GM21528 (cell line): ENCODE measurements at regions not wholly inside any gene's neighbourhood (a gene's known extent, or its start where the extent isn't known, plus 50 kb on each side); places are given as distances from the start of the nearest gene placed in this dataset.
"Not testable (repeated sequence)": the region's sequence is repeated elsewhere in the genome, so short reads cannot be mapped to it uniquely, and the experiment has no call there.

Experiments used
- ATAC-seq: cut with Tn5 transposase; IDR thresholded peaks from one replicate; pipeline ENCODE4 v1.9.1; 2021; ENCODE audit warnings: mild to moderate bottlenecking, moderate library complexity; ENCODE audit not compliant: unreplicated experiment, low FRiP score

DNA sequence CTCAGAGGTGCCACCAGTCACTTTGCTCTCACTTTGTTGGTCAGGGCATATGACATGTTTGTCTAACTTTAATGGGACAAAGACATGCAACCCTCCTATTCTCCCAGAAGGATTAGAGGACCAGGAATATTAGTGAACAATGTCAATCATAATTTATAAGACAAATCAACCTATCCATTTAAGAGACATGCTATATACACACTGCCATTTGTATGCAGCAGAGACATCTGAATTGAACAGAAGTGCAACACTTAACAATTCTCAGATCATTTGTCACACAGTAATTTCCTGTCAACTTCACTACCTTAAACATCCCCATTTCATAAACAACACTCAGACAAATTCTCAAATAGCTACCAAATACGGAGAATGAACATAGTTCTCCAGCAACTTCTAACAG is 273.6 kb upstream of the RGMB start:
- ATAC-seq, result no peak

DNA sequence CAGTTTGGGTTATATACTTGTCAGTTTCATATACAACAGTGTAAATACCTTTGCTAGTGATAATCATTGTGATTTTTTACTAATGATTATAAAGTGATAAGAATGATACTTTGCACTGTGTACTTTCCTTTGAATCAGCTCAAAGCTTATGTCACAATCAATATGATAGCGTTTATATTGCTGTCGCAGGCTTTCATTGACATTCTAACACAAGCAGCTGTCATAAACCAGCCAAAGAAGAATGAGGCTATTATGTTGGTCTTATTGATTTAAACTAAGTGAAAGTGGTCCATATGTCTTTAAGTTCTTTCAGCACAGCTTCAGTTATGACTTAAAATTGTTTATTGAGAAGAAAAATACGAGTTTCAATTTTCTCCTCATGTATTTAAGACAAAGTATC is 272.7 kb upstream of the RGMB start:
- ATAC-seq, result no peak

DNA sequence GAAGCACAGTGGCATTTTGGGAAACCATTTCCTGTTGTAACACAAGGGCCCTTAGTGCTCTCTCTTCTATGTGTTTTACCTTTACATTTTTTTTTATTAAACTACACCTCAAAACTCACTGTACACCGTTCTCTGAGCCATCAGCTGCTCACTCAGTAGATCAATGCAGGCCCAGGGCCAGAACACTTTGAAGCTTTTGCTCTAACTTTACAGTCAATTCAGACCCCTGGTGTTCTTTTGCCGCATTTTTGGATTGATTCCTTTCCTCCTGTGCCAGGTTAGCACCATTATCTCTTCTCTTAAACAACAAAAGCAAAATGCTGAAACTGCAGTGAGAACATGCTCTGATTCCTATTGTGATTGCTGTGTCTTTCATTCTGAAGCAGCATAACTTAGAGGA is 269.8 kb upstream of the RGMB start:
- no peak for ATAC-seq

DNA sequence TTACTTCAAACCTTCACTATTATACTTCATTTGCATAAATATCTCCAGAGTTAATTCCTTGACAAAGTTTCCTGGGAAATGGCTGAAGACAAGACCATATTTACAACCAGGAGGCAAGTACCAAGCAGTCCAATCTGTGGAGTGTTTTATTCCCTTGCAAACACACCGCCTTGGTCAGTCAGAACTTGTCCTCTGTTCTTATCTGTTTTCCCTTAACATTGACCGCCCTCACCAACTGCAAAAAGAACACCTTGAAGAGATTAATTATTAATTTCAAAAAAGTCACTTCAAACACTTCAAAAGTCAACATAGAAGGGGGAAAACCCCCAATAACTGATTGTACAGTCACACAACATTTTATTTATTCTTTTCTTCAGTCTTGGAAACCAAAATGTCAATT is 269.0 kb upstream of the RGMB start:
- ATAC-seq, result no peak

DNA sequence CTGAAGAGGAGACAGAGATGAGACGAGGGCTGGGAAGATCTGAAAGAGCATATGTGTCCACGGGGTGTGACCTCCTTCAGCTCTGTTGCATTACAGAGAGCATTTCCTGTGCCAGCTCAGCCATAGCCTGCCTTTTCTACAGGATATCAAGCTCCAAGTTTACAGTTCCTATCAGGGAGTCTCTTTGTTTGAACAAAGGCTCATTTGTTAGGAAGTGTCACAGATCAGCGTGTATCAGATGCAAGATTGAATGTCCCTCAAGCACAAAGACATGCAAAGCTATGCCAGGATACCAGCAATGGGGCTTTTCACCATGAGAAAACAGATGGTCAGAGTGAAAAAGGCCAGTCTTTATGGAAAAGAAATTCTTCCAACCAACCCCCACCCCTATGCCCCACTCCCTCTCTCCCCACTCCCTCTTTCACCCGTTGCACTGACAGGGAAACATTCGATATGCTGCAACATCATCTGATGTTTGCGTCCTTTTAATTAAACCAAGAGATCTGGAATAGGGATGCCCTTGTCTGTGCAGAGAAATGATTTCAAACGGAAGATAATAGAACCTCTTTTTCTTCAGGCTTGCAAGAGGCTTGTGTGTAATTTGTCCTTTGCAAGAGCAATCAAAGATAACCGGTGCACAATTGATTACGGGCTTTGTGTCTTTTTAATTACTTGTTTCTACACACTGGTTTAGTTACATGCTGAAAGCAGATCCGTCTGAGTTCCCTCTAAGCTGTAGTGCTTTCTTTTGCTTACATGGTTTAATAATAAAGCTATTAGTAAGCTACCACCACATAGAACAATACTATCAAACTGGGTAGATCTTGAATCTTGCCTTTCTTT is 263.1 kb upstream of the RGMB start:
- no peak for ATAC-seq

DNA sequence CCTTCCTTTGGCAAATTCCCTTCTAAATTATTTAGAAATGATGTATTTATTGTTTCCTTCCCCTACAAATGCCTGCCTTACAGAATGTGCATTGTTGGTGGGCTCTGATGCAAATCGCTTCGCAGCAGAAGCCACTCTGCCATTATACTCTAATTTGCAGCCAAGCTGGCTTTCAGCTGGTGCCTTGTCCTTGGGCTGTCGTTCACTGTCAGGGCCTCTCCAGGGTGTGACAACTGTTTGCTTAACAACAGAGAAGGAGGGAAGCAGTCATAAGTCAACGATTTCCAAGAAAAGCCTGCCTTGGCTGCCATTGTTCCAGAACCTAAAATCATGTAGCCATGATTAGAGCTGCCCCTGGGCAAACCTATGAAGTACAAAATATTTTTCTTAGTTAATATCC is 260.1 kb upstream of the RGMB start:
- ATAC-seq, result no peak

DNA sequence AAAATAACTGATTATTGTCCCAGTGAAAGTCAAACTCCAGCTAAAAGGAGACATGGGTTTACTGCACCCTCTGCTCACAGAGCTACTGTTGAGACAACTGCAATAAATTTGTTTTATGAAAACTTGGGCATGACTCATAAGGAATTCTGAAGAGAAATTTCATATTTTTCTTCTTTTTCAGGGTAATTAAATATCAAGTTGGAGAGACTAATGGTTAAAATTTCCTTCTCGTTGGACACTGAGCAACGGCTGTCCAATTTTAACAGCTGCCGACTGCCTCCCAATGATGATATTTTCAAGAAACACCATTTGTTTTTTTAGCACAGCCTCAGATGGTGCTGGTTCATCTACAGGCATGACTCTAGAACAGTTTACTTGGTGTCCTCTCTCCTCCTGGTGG is 259.2 kb upstream of the RGMB start:
- ATAC-seq, result no peak

DNA sequence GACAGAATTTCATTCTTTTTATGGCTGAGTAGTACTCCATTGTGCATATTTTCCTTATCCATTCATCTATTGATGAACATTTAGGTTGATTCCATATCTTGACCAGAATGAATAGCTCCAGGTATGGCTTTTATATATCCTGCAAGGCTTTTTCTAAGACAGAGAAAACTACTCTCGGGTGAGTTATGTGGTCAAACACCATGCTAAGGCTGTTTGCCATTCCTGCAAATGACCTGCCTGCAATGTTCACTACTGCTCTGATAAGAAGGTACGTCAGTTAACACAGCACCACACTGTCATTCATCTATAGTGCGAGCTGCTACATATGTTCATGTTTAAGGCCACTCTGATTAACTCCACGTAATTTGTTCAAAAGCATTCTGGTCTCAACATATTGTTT is 256.8 kb upstream of the RGMB start:
- ATAC-seq, result no peak

DNA sequence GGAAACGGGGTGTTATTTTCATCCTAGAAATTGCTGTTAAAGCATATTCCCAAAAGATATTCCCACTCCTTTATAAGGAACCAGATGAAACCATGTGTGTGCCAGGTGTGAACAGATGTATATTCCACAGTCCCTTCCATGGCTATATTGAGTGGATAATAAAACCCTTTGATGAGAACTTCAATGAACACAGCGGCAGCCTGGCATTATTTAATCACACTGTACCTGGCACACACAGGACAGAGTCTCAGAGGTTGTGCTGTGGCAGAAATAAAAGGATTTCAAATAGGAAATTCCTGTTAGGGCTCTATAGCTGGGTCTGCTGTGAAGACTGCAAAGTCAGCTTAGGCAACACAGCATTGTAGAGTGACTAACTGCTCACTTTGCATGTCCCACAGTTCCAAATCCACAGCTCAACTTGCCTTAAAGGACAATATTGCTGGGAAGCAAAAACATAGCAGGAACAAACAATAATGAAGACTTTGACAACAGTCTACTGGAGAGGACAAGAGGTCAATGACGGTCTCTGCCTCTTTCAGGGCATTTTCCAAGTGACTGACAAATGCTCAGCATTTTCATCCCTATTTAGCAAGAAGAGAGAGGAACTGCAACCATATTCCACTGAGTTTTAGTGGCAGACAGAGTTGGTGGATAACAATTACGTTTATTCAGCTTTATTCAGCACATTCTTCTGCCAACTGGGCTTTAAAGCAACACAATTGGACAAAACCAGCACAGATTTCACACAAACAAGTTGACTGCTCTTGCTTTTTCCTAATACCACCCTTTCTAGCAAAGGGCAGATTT is 255.7 kb upstream of the RGMB start:
- ATAC-seq, result no peak

DNA sequence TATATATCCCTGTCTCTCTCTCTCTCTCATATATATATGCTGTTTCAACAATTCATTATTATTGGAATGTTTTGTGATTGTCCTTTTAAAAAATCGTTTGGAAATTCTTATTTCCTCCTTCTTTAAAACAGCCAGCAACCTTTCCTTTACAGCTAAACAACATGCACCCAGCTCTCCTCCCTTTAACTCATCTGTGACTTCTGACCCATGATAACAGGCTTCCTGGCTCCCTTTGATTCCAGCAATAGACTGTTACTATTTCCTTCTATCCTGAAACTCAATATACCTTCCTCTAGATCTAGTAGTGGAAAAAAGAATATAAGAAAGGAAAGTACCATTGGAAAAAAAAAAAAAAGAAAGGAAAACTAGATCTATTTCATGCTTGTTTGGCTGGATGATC is 254.7 kb upstream of the RGMB start:
- ATAC-seq, result no peak

DNA sequence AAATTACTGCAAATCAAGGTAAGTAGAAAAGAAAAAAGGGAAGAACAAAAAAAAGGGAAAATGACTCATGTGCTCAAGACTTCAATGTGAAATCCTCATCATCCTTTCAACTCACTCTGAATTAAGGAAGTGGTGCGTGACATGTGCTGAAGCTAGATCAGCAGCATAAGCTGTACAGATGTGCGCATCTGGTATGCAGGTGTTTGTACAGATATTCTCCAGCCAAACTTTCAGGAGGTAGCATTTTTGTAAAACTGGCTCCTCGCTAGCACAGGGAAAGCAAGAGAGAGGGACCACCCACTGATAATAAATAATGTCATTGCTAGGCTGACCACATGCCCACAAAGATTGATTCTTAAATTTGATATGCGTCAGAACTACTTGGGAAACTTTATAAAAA is 253.9 kb upstream of the RGMB start:
- no peak for ATAC-seq

DNA sequence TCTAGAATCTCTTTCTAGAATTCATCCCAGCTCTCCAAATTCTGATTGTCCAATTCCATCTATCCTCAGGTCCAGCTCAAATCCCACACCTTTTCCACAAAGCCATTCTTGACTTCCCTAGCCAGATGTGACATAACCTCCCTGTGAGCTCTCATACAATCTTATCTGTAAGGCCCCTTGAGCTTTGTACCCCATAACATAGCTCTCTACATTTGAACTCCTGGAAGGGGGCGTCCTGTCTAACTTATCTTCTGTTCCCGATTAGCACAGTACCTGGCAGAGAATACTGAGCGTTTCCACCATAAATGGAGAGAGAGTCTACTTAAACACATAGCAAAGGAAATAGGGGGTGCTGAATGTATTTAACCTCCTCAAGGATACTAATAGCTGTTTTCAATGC is 251.6 kb upstream of the RGMB start:
- no peak for ATAC-seq

DNA sequence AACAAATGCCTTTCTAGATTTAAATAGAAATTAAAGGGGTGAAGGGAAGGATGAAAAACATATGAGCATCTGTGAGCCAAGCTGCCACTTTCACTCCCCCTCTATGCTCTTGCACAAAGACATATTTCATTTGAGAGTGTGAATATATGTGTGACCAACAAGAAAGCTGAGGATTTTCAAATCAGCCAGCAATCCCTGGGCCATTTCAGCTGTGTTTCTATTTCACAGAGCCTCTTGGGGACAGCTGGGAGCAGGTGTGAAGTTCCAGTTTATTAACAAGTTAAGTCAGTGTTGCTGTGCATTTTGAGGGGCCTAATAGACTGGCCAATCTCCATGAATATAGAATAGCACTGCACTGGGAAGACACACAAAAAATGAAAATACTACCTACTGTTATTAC is 248.7 kb upstream of the RGMB start:
- no peak for ATAC-seq

DNA sequence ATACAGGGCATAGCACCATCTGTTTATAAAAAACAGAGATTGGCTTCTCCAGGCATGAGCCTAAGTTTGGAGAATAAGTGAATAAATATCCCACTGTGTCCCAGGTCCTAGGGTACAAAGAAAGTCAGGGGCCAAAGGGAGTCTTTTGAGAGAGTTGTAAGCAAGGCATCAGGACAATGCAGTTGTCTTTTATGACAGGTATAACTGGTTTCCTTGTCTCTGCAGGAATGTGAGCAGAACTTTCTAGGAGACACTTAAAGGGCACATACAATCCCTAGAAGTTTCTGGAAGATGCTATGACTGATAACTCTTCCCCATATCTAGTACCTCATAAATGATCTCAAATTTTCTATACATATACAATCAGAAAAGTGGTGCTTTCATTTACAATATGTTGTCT is 245.6 kb upstream of the RGMB start:
- no peak for ATAC-seq

DNA sequence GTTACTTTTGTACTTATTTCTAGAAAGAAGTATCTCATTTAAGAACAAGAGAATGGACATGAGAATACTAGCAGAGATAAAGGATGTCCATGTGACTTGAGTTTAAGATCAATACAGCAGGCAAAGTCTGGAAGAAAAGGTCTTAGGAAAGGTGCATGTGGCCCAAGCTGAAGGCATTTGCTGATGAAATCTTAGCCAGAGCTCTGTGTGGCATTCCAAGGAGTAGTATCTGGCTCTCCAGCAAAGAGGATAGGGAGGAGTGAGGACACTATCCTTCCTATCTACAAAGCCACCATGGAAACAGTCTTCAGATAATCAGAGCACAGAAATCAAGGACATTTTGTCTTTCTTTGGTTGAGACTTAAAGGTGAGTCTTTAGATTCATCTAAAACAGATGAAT is 244.1 kb upstream of the RGMB start:
- no peak for ATAC-seq

DNA sequence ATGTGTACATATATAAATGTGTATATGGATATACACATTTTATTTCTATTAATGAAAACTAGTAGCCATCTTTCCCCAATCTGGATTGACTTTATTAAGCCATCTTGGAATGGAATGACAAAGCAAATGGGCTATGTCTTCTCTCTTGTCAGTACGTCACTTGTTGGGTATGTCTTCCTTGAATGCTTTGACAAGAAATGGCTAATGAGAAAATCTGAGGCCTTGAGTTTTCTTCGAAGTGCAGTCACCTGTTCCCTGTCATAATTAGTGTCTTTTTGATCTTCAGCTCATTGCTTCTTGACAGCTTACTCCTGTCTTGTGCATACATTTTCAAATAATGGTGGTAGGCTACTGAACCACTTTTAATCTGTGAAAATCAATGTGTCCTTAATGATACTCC is 243.2 kb upstream of the RGMB start:
- no peak for ATAC-seq

DNA sequence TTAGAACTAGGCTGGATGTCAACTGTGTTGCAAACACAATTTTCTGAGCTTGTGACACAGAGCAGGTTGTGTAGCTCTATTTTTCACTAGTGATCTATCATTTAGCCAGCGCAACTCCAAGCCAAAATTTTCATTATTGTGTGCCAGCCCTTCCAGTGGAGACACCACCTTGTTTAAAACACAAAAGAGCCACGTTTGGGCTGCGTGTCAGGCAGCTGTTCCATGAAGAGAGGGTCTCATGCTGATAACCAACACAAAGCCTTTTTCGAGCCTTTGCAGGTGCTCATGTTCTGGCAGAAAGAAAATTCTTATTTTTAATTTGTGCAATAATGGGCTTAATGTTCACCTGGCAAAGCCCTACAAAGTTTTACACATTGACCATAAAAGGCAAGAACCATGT is 237.6 kb upstream of the RGMB start:
- no peak for ATAC-seq

DNA sequence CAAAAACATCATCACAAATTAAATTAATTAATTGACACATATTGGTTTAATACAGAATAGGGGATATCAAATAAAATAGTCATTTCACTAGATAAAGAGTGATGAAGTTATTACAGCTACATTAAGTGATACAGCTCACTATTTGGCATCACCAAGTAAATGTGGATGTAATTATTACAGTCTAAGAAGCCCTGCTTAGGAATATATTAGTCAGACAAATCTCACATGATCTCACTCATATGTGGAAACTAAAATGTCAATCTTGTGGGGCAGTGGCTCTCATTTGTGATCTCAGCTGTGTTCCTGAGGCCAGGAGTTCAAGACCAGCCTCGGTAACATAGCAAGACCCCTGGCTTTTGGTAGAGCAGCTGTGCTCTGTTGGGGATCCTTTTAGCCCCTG is 233.4 kb upstream of the RGMB start:
- ATAC-seq, result no peak

DNA sequence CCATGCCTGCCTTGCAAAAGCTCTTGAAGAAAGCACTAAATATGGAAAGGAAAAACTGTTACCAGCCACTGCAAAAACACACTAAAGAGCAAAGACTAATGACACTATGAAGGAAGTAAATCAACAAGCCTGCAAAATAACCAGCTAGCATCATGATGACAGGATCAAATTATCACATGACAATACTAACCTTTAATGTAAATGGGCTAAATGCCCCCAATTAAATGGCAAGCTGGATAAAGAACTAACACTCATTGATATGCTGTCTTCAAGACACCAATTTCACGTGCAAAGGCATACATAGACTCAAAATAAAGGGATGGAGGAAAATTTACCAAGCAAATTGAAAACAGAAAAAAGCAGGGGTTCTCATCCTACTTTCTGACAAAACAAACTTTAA is 231.8 kb upstream of the RGMB start:
- no peak for ATAC-seq

DNA sequence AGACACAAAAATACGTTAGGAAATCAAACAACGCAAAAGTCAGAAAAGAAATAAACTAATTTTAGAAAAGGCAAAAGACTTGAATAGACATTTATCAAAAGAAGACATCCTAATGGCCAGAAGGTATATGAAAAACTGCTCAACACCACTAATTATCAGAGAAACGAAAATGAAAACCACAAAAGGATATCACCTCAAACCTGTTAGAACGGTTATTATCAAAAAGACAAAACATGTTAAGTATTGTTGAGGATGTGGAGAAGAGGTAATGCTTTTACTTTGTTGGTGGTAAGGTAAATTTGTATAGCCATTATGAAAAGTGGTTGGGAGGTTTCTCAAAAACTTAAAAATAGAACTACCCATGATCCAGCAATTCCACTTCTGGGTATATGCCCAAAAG is 230.0 kb upstream of the RGMB start:
- no peak for ATAC-seq

DNA sequence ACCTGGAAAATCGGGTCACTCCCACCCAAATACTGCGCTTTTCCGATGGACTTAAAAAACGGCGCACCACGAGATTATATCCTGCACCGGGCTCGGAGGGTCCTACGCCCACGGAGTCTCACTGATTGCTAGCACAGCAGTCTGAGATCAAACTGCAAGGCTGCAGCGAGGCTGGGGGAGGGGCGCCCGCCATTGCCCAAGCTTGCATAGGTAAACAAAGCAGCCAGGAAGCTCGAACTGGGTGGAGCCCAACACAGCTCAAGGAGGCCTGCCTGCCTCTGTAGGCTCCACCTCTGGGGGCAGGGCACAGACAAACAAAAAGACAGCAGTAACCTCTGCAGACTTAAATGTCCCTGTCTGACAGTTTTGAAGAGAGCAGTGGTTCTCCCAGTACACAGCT is 226.5 kb upstream of the RGMB start:
- not testable (repeated sequence) for ATAC-seq

DNA sequence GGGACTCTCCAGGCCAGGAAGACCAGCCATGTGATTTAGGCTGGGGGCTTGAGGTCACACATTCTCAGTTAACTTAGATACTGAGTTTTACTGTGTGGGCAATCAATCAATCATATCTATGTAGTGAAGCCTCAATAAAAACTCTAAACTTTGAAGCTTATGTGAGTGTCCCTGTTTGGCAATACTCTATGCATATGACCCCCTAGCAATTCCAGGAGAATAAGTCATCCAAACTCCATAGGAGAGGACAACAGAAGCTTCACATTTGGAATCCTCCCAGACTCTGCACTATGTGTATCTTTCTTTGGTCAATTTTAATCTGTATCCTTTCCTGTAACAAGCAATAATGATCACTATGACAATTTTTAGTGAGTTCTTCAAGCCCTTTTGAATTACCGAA is 216.8 kb upstream of the RGMB start:
- no peak for ATAC-seq
